Rectal smooth muscle tissue (tissue), 1 donor: ENCODE measurements at regions not wholly inside any gene's neighbourhood (a gene's known extent, or its start where the extent isn't known, plus 50 kb on each side); places are given as distances from the start of the nearest gene placed in this dataset.
A peak's percentile ranks its signal among the peaks of the same experiment; 100 is the strongest.

Experiments
- H3K27ac ChIP-seq: one replicate; pipeline ENCODE4 v1.7.0; 2013; ENCODE audit warnings: low read depth, low read length, inconsistent platforms
- H3K27me3 ChIP-seq: one replicate; pipeline ENCODE4 v1.7.0; 2013; ENCODE audit warnings: low read length; ENCODE audit not compliant: control insufficient read depth, insufficient read depth
- H3K36me3 ChIP-seq: one replicate; pipeline ENCODE4 v1.7.0; 2013; ENCODE audit warnings: low read length; ENCODE audit not compliant: control insufficient read depth, insufficient read depth
- H3K4me1 ChIP-seq: one replicate; pipeline ENCODE4 v1.7.0; 2013; ENCODE audit warnings: low read length; ENCODE audit not compliant: control insufficient read depth, insufficient read depth
- H3K4me3 ChIP-seq: one replicate; pipeline ENCODE4 v1.7.0; 2013; ENCODE audit warnings: low read length
- H3K9ac ChIP-seq: one replicate; pipeline ENCODE4 v1.7.0; 2013; ENCODE audit warnings: low read length

DNA sequence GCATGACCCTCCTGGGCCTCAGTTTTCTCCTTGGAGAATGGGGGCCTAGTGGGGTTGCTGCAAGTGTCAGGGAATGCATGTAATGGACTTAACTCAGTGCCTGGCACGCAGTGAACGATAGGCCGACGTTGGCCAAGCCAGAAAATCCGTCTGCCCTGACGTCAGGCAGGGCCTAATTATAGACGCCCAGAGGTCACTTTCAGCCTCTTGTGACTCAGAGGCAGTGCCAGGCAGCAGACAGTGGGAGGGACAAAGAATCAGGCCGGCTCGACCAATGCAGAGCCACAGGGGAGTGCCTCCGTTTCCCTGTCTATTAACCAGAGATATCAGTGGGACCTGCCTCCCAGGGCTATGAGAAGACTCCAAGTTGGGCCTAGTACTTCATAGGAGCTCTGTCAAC, 115.0 kb downstream of the MN1 start:
- Histone ChIP-seq H3K4me1 (peaks cover 8% of the 10 kb centered on the region), H3K27me3 (no peaks in the 10 kb centered on the region), H3K4me3 (no peak overlapping the region), H3K9ac (no peak overlapping the region), H3K27ac (peak overlapping the region; percentile 70), H3K36me3 (no peaks in the 10 kb centered on the region)

GRCh38 chr22:27687984-27688545, 113.5 kb downstream of the MN1 start:
- Histone ChIP-seq H3K9ac (no peak overlapping the region), H3K27me3 (no peaks in the 10 kb centered on the region), H3K36me3 (no peaks in the 10 kb centered on the region), H3K4me1 (peaks cover 8% of the 10 kb centered on the region), H3K27ac (no peak overlapping the region), H3K4me3 (no peak overlapping the region)

DNA sequence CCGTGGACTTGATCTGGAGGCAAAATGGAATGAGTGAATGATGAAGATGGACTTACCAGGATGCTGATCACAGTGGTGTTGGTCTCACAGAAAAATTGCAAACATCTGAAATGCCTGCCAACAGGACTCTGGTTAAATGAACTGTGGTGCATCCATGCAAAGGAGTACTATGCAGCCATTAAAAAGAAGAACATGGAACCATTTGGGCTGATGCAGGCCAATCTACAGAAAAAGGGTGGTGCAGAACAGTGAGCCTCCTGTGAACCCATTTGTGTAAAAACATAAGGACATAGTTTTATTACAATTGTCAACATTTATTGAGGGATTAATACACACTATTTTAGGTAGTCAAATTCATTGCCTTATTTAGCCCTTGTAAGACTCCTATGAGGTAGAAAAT, 111.9 kb downstream of the MN1 start:
- Histone ChIP-seq H3K9ac (no peak overlapping the region), H3K4me1 (peaks cover 8% of the 10 kb centered on the region), H3K36me3 (no peaks in the 10 kb centered on the region), H3K27ac (no peak overlapping the region), H3K27me3 (no peaks in the 10 kb centered on the region), H3K4me3 (no peak overlapping the region)

DNA sequence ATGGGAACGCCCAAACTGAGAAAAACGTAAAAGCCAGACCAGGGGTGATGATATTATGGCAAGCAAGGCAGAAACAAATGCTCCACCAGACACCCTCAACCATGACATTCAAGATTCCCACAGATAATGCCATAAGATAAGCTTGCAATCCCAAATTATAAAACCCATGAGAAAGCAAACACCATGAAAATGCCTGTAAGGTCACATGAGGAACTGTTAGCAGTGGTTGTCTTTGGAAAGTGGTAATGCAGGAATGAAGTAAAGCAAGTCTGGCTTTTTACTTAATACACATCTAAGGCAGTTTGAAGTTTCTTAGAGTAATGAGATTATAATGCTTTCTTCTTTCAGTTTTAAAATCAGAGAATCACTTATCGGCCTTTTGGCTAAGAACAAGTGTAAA, 111.0 kb downstream of the MN1 start:
- no peak overlapping the region for H3K27ac ChIP-seq
- no peaks in the 10 kb centered on the region for H3K36me3 ChIP-seq
- peaks cover 8% of the 10 kb centered on the region for H3K4me1 ChIP-seq
- H3K4me3 ChIP-seq, result no peak overlapping the region
- no peak overlapping the region for H3K9ac ChIP-seq
- H3K27me3 ChIP-seq, result no peaks in the 10 kb centered on the region

GRCh38 chr22:27692243-27692642, 109.3 kb downstream of the MN1 start:
- Histone ChIP-seq H3K4me1 (no peaks in the 10 kb centered on the region), H3K4me3 (no peak overlapping the region), H3K9ac (no peak overlapping the region), H3K27me3 (no peaks in the 10 kb centered on the region), H3K27ac (no peak overlapping the region), H3K36me3 (no peaks in the 10 kb centered on the region)

GRCh38 chr22:27695925-27696324, 105.6 kb downstream of the MN1 start:
- Histone ChIP-seq H3K4me3 (no peak overlapping the region), H3K36me3 (no peaks in the 10 kb centered on the region), H3K27ac (no peak overlapping the region), H3K27me3 (no peaks in the 10 kb centered on the region), H3K4me1 (no peaks in the 10 kb centered on the region), H3K9ac (no peak overlapping the region)

DNA sequence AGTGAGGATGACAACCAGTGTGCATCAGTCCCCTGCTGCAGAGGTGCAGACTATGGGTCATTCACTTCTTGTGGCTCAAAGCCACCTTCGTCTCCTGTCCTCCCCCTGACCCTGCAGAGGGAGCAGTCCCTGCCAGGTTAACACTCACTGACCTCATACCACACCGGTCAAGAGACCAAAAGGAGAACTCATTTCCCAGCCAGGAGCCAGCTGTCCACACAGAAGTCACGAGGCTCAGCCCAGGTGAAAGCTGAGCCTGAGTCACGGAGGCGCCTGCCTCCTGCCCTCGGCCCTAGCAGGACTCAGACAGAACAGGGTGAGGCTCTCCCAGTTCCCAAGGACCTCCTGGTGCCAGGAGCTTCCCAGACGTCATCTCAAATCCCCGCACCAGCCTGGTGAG, 103.7 kb downstream of the MN1 start:
- Histone ChIP-seq H3K27ac (no peak overlapping the region), H3K4me3 (no peak overlapping the region), H3K36me3 (no peaks in the 10 kb centered on the region), H3K4me1 (no peaks in the 10 kb centered on the region), H3K9ac (no peak overlapping the region), H3K27me3 (no peaks in the 10 kb centered on the region)
